ENCODE measurements at regions not wholly inside any gene's neighbourhood (a gene's known extent, or its start where the extent isn't known, plus 50 kb on each side); places are given as distances from the start of the nearest gene placed in this dataset.

- ChIA-PET CTCF (interaction anchor here (1.3 to 1.6 kb wide), 3 partner anchors 9 to 404 kb away, joined by 3 to 4 read pairs (median 3); no protein-coding TSS in a partner anchor), POLR2A (no interaction called here)
- DNase-seq (ENCODE audit: extremely low spot score): no peak
- TF ChIP-seq CTCF (IDR thresholded peaks at IDR 0.05; ENCODE audit: control extremely low read depth, extremely low read depth, low read depth, missing control alignments): no peak
These were observed 106.5 kb upstream of the COL21A1 start for GRCh38 chr6:56353860-56354259.

DNA sequence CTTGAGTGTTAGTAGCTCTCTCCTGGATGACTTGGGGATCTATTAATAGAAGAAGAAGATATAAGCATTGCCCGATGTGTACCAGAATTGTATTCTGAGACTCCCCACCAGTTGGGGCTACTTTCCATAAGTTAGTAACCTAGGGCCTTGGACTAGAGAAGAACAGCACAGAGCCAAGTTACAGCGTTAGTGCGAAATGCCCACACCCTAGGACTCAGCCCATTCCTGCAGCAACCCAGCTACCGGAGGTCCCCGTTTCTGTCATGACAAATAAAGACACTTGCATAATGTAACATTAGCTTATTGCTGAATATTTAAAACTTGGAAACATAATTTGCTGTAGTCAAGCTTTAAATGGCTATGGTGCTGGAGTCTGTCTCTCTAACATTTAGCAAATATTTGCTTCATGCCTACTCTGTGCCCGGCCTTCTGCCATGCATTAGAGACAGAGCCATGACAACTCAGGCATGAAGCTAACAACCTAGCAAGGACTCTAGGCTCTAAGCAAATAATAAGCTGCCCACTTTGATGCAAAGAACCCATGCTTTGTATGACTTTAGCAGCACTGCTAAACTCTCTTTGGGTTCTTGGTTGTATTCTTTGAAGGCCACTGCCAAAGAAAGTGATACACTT lies 103.4 kb upstream of the COL21A1 start:
- CTCF ChIA-PET: interaction anchor here (1.0 to 2.6 kb wide), 5 partner anchors 11 to 36 kb away, joined by 3 to 7 read pairs (median 3); no protein-coding TSS in a partner anchor
- no peak for TF ChIP-seq CTCF (IDR thresholded peaks at IDR 0.05; ENCODE audit: control extremely low read depth, extremely low read depth, low read depth, missing control alignments)
- POLR2A ChIA-PET: no interaction called here
- no peak for DNase-seq (ENCODE audit: extremely low spot score)

DNA sequence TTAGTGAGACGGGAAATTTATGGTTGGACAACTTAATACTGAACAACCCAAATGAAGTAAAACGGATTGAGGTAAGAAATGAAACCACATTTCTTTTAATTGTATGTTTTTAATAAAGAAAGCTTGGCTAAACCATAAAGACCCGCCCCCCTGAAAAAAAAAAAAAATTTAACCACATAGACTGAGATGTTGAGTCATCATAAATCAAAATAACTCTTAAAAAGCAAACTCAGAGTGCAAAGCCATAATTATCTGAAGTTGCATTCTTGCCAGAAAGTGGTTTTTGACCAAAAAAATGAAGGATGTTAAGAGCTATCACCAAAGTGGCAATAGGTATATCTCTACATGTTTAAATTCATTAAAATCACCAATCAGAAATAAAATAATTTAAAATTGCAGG lies 101.8 kb upstream of the COL21A1 start:
- no peak for DNase-seq (ENCODE audit: extremely low spot score)
- ChIA-PET CTCF (interaction anchor here (1.1 to 2.2 kb wide), 4 partner anchors 9 to 21 kb away, joined by 3 to 5 read pairs (median 4); no protein-coding TSS in a partner anchor), POLR2A (no interaction called here)
- TF ChIP-seq CTCF (IDR thresholded peaks at IDR 0.05; ENCODE audit: control extremely low read depth, extremely low read depth, low read depth, missing control alignments): no peak

DNA sequence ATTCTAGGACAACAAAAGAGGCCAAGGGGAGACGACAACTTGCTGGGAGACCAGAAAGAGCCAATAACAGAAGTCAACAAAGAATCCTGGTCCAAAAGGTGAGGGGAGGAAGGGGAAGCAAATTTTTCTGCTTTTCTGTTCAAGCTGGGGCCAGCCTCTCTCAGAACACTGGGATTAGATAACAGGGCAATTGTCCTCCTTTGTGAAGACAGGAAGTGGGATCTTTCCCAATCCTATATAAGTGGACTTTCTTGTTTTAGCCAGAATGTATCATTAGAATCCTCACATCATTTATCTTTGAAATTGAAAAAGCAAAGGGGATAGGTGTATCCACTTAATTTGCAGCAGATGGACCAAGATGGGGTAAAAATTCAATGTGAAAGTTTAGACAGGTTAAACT lies 101.2 kb upstream of the COL21A1 start:
- CTCF ChIA-PET: interaction anchor here (1.1 to 2.2 kb wide), 5 partner anchors 8 to 244 kb away, joined by 3 to 5 read pairs (median 4); no protein-coding TSS in a partner anchor
- POLR2A ChIA-PET: no interaction called here

DNA sequence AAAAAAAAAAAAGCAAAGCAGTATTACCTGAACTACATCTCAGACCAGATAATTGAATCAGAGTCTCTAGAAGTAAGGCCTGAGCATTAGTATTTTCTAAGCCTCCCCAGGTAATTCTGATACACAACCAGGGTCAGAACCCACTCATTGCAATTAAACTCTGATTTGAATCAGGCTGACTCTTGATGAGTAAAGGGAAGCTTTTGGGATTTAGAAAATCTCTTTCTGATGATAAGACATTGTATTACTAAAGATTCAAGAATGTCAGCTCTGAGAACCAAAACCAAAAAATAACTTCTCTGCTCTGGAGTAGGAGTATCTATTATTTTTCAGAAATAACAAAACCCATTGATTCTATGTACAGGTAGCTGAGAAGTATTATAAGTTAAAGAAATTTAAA lies 100.1 kb upstream of the COL21A1 start:
- ChIA-PET CTCF (interaction anchor here (1.3 to 1.7 kb wide), 3 partner anchors 11 to 245 kb away, joined by 4 to 5 read pairs (median 5); no protein-coding TSS in a partner anchor), POLR2A (no interaction called here)
- DNase-seq (ENCODE audit: extremely low spot score): no peak
- no peak for TF ChIP-seq CTCF (IDR thresholded peaks at IDR 0.05; ENCODE audit: control extremely low read depth, extremely low read depth, low read depth, missing control alignments)

More for the DNA sequence above, 101.2 kb upstream of the COL21A1 start:
- no peak for DNase-seq (ENCODE audit: extremely low spot score)
- no peak for TF ChIP-seq CTCF (IDR thresholded peaks at IDR 0.05; ENCODE audit: control extremely low read depth, extremely low read depth, low read depth, missing control alignments)

DNA sequence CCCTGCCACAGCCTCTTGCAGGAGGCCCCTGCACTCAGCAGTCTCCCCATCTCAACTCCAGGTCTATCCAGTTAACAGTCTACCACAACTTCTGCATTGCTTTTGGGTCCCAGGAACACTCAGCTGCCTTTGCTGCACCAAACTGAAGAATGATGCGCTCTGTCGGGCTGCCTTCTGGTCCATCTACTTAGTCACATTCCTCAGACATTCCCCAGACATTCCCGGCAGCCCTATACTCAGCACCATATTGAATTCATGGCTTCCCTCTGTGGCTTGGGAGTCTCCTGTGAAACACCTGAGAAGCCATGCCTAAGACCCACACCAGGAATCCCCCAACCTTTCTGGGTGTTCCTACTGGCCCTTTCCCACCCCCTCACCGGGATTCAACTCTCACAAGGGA lies 99.6 kb upstream of the COL21A1 start:
- CTCF ChIA-PET: interaction anchor here (1.3 to 1.7 kb wide), 3 partner anchors 12 to 246 kb away, joined by 4 to 5 read pairs (median 5); no protein-coding TSS in a partner anchor
- POLR2A ChIA-PET: no interaction called here
- no peak for TF ChIP-seq CTCF (IDR thresholded peaks at IDR 0.05; ENCODE audit: control extremely low read depth, extremely low read depth, low read depth, missing control alignments)
- DNase-seq (ENCODE audit: extremely low spot score): no peak

All from GM10248 (cell line).